Chondrocyte (in vitro differentiated cells): ENCODE measurements at regions not wholly inside any gene's neighbourhood (a gene's known extent, or its start where the extent isn't known, plus 50 kb on each side); places are given as distances from the start of the nearest gene placed in this dataset.

Source experiments
- DNase-seq: peaks from one replicate; pipeline ENCODE4 v3.0.0; 2021; ENCODE audit warnings: mixed read lengths, low spot score
- H3K27ac Mint-ChIP-seq: one replicate; pipeline ENCODE4 v1.8.0; 2021; ENCODE audit warnings: mild to moderate bottlenecking, moderate library complexity, mixed read lengths; ENCODE audit not compliant: unreplicated experiment
- H3K27me3 Mint-ChIP-seq: 2 replicates; pipeline ENCODE4 v1.8.0; 2021; ENCODE audit warnings: low read depth, mixed read lengths
- H3K36me3 Mint-ChIP-seq: 2 replicates; pipeline ENCODE4 v1.8.0; 2021; ENCODE audit warnings: low read depth, mixed read lengths
- H3K4me1 Mint-ChIP-seq: 2 replicates; pipeline ENCODE4 v1.8.0; 2021; ENCODE audit warnings: low read depth, mild to moderate bottlenecking, mixed read lengths
- H3K4me3 Mint-ChIP-seq: one replicate; pipeline ENCODE4 v1.8.0; 2021; ENCODE audit warnings: mild to moderate bottlenecking, moderate library complexity, mixed read lengths; ENCODE audit not compliant: unreplicated experiment
- H3K9me3 Mint-ChIP-seq: 2 replicates; pipeline ENCODE4 v1.8.0; 2021; ENCODE audit warnings: low read depth, mixed read lengths
- TF ChIP-seq, protein P1 (sequence below): fragments of 200-600 bp; sonication (generic); IDR thresholded peaks from 2 replicates; pipeline ENCODE4 v1.5.0; 2021; ENCODE audit warnings: antibody characterized with exemption, mild to moderate bottlenecking, moderate library complexity

DNA sequence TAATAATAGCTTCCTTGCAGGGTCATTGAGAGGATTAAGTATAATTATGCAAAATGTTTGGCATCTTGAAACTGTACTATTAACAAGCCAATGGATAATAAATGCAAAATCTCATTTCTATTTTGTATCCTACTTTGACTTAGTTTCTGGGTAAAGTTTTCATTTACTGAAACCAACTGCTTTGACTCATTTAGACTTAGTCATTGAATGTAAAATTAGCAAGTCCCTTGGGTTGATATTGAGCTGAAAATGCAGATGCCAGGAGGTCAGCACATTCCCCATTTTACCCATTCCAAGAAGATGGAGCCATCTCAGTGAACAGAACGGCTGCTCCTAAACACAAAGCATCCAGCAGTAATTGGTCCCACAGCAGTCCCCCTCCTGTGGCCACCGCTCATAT lies 74.7 kb upstream of the GATB start:
- TF ChIP-seq, protein P1, sequence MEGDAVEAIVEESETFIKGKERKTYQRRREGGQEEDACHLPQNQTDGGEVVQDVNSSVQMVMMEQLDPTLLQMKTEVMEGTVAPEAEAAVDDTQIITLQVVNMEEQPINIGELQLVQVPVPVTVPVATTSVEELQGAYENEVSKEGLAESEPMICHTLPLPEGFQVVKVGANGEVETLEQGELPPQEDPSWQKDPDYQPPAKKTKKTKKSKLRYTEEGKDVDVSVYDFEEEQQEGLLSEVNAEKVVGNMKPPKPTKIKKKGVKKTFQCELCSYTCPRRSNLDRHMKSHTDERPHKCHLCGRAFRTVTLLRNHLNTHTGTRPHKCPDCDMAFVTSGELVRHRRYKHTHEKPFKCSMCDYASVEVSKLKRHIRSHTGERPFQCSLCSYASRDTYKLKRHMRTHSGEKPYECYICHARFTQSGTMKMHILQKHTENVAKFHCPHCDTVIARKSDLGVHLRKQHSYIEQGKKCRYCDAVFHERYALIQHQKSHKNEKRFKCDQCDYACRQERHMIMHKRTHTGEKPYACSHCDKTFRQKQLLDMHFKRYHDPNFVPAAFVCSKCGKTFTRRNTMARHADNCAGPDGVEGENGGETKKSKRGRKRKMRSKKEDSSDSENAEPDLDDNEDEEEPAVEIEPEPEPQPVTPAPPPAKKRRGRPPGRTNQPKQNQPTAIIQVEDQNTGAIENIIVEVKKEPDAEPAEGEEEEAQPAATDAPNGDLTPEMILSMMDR, result no peak
- Mint-ChIP-seq H3K9me3 (no peaks in the 10 kb centered on the region), H3K36me3 (no peaks in the 10 kb centered on the region), H3K27ac (no peak overlapping the region), H3K4me3 (no peak overlapping the region), H3K4me1 (no peaks in the 10 kb centered on the region), H3K27me3 (peaks cover 13% of the 10 kb centered on the region)
- no peak for DNase-seq

DNA sequence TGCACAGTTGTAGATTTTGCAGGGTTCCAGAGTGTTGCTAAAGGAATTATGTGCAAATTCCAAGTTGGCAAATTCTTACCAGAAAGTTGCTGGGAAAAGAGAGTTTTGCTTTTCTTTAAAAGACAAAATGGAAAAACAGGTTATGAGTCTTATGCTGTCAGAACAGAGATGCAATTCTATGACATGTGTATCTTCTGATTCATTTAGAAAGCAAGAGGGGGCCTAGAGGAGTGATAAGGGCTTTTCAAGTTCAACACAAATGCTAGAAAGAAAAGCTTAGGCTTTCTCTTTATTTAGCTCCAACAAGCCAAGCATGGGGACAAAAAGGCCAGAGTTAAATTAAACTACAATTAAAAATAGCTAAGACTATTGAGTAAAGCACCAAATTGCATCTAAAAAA lies 72.4 kb upstream of the GATB start:
- TF ChIP-seq, protein P1, result no peak
- DNase-seq, result no peak
- no peak overlapping the region for H3K4me3 Mint-ChIP-seq

DNA sequence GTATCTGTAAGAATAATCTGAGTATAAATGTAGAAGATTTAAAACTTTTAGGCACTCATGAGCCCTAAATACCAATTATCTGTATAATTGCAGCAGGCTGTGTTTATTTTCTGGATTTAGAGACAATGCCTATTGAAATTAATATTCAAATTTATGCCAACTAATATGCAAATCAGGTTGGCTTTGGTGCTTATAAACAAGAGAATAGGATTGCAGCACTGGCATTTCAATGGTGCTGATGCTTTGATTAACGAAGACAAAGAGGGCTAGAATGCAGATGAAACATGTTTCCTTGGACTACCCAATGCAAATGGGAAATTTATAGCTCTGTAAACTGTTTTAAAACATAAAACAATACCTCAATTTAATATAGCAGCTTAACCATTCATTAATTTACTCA lies 70.7 kb upstream of the GATB start:
- no peak for DNase-seq
- Mint-ChIP-seq H3K9me3 (peaks cover 6% of the 10 kb centered on the region), H3K4me1 (no peaks in the 10 kb centered on the region), H3K27me3 (peaks cover 12% of the 10 kb centered on the region), H3K4me3 (no peak overlapping the region), H3K36me3 (no peaks in the 10 kb centered on the region), H3K27ac (no peak overlapping the region)
- TF ChIP-seq, protein P1, result no peak

More for the DNA sequence above, 72.4 kb upstream of the GATB start:
- H3K4me1 Mint-ChIP-seq, result no peaks in the 10 kb centered on the region
- H3K27ac Mint-ChIP-seq, result no peak overlapping the region
- H3K36me3 Mint-ChIP-seq, result no peaks in the 10 kb centered on the region
- peaks cover 19% of the 10 kb centered on the region for H3K27me3 Mint-ChIP-seq
- H3K9me3 Mint-ChIP-seq, result no peaks in the 10 kb centered on the region

DNA sequence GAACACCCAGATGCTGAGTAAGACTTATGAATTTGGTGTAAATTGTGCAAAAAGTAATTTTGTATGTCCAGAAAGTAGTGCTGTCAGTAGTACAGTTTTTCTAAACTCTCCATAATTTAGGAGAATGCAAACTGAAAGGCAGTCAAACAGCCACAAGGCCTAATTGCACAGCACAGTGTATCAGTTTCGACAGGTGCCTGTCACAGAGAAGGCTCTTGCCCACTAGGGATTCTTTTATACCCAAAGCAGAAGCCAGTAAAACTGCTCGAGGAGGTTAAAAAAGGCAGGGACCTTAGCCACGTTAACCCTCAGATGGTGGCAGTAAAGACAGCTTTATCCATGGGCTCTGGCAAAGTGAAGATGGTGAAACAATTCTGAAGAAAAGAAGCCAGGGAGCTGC lies 69.4 kb upstream of the GATB start:
- Mint-ChIP-seq H3K4me3 (no peak overlapping the region), H3K36me3 (no peaks in the 10 kb centered on the region), H3K9me3 (peaks cover 14% of the 10 kb centered on the region), H3K27me3 (peaks cover 12% of the 10 kb centered on the region), H3K4me1 (no peaks in the 10 kb centered on the region), H3K27ac (no peak overlapping the region)
- TF ChIP-seq, protein P1, result no peak
- DNase-seq, result no peak

DNA sequence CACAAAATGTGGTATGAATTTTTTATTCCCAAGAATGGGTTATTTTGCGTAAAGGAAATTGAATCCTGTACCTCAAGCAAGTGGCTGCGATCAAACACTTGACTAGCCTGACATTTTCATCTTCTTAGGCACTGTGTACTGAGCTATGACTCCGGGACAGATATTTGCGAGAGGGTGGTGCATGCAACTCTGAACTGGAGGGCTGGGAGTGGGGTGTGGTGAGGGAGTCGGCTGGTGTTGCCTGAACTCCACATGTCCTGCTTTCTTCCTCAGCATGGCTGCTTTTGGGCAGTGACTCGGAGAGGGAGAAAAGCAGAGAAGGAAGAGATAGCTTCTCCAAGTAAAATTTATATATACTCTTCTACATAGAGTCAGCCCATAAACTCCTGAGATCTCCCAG lies 68.5 kb upstream of the GATB start:
- Mint-ChIP-seq H3K9me3 (peaks cover 14% of the 10 kb centered on the region), H3K27ac (no peak overlapping the region), H3K36me3 (no peaks in the 10 kb centered on the region), H3K4me3 (no peak overlapping the region), H3K27me3 (peaks cover 11% of the 10 kb centered on the region), H3K4me1 (no peaks in the 10 kb centered on the region)
- TF ChIP-seq, protein P1, result no peak
- DNase-seq, result no peak
